Suppressor macrophage treated with lipopolysaccharide for 1 hour (primary cell): ENCODE measurements at regions not wholly inside any gene's neighbourhood (a gene's known extent, or its start where the extent isn't known, plus 50 kb on each side); places are given as distances from the start of the nearest gene placed in this dataset.

ENCODE experiments used
- DNase-seq, 3 donors: peaks; one replicate each; pipeline ENCODE4 v3.0.0-alpha.2; 2020 to 2022

DNA sequence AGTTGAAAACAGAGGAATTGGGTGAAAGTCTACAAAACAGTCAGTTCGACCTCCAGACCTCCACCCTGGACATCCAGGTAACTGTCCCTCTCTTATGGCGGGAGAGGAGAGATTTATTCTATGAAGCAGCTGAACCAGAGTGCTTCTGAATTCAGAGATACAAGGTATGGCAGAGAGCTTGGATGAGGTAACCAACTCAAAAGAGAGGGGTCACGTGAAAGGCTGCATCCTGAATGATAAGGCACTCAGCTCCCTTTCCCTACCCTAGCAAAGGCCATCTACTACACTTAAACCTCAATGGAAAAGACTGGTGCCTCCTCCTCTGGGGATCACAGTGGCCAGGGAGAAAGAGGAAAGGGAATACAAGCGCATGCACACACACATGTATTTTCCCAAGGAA is 88.4 kb upstream of the KCNA3 start:
- DNase-seq = no peak

DNA sequence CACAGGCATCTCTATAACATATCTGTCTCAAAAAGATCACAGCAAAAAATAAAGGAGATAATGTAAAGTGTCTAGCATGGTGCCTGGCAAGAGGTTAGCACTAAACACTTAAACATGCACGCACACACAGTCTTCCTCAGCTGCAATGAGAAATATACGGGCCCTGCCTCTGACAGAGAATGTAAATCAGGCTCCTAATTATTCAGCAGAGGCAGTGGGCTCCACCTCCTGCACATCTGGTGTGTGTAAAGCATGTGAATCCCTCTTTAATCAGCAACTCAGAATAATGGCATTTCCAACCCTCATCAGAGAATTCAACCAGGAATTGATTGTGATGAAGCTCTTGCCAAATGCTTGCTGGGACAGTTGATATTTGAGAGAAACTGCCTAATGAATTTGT is 85.6 kb upstream of the KCNA3 start:
- DNase-seq = no peak

DNA sequence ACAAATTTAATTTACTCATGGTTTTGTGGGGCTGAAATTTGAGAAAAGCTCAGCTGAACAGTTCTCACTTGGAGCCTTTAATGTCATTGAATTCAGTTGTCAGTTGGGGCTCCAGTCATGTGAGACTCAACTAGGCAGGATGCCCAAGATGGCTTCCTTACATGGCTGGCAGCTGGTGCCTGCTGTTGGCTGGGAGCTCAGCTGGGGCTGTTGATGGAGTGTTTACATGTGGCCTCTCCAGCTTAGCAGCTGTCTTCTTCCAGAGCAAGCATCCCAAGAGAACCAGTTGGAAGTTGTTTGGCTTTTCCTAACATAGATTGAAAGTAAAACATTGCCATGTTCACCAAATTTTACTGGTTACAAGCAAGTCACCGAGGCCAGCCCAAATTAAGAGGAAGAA is 81.8 kb upstream of the KCNA3 start:
- no peak for DNase-seq

- no peak for DNase-seq
These were observed 78.4 kb upstream of the KCNA3 start for GRCh38 chr1:110752941-110753725.

DNA sequence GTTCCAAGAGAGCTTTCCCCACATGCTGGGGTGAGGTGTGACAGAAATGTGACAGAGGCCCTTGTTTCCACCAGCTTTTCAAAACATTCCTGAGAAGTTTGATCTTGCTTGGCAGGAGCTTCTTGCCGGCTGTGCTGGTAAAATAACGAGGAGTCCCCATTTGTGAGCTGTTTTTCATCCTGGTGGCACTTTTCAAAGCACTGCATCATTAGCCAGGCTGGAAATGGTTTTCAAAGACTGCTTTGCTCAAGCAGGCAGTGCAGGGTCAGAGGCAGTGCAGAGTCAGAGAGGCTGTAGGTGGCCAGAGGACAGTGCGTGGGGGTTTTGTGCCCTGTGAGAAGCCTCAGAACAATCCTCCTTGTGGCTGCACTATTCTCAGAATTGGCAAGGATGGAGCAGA is 75.8 kb upstream of the KCNA3 start:
- no peak for DNase-seq

GRCh38 chr1:110749960-110750359 is 75.2 kb upstream of the KCNA3 start:
- no peak for DNase-seq

DNA sequence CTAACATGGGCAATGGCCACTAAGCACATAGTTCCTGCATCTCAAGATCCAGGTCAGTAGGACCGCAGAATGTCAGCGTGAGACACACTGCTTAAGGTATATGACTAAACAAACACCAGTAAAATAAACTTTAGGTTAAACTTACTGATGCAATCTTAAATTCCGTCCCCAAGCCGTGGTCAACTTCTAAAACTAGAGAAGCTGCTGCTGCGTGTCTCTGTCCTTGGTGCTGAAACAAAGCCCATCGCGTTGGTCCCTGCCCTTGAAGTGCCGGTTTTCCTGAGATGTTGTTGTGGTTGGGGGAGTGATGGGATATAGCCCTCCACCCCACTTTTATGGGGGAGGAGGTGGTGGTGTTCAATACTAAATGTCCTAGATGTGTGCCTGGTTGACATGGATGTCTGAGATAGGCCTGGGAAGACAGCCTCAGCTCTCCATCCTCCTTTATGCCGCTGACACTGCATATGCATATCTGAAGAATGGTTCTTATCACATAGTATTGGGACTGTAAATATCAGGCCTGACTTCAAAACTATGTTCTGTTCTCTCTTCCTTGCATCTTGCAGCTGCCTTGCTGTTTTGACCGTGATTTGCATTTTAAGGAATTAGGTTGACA is 72.0 kb upstream of the KCNA3 start:
- peak; percentile 57 to 80 (median 78) for DNase-seq

GRCh38 chr1:110743397-110743796 is 68.7 kb upstream of the KCNA3 start:
- no peak for DNase-seq

GRCh38 chr1:110736900-110737605 is 62.3 kb upstream of the KCNA3 start:
- DNase-seq = no peak

DNA sequence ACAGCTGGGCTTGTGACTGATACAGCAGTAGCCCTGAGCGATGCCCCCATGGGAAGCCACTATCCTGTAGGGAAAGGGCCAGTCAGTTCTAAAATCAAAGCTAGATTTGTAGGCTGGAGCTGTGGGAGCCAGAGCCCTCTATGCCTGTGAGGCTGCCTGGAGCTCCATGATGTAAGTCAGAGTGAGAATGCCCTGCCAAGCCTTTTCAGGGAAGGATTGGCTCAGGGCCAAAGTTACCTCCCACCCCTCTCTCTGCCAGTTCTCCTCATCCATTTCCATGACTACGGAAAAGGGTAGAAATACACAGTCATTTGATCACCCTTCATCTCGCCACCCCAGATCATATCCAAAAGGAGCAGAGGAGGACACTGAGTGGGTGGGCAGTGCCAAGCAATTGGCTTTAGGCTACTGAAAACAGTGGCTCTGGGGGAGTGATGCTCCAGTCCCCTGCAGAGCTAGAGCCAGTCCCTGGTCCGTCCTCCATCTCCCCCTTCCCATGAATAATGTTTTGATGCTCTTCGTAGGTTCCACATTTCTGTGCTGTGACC is 59.5 kb upstream of the KCNA3 start:
- DNase-seq = no peak

DNA sequence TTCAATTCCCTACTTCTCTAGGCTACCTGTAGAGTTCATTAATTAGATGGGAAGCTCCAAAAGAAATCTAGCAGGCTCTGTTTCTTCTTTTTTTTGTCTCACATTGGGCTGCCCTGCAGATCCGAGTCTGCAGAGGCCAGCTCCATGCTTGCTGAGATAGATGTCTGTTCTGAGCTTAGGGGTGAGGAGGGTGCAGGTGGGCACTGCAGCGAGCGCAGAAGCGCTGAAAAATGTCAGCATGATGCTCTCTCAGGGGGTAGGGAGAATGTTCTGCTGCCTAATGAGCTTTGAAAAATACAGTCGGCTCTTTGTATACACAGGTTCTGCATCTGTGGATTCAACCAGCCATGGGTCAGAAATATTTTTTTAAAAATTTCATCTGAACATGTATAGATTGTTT is 56.8 kb upstream of the KCNA3 start:
- DNase-seq = no peak

DNA sequence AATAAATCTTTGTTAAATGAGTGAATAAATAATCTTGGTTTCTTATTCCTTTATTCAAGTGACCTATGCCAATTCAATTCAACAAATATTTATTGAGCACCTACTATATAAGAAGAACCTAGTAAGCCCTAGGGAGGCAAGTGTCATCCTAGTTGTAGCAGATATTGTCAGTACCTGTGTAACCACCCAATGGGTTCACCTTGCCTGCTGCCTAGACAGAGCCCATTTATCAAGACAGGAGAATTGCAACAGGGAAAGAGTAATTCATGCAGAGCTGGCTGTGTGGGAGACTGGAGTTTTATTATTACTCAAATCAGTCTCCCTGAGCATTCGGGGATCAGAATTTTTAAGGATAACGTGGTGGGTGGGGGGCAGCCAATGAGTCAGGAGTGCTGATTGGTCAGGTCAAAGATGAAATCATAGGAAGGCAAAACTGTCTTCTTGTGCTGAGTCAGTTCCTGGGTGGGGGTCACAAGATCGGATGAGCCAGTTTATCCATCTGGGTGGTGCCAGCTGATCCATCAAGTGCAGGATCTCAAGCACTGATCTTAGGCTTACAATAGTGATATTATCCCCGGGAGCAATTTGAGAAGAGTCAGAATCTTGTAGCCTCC is 53.8 kb upstream of the KCNA3 start:
- DNase-seq = peak; percentile 64 to 73 (median 64)

- no peak for DNase-seq
These were observed 52.5 kb upstream of the KCNA3 start for GRCh38 chr1:110727246-110727645.

GRCh38 chr1:110726755-110727154 is 52.0 kb upstream of the KCNA3 start:
- DNase-seq = no peak
